ENCODE measurements at regions not wholly inside any gene's neighbourhood (a gene's known extent, or its start where the extent isn't known, plus 50 kb on each side); places are given as distances from the start of the nearest gene placed in this dataset.

DNA sequence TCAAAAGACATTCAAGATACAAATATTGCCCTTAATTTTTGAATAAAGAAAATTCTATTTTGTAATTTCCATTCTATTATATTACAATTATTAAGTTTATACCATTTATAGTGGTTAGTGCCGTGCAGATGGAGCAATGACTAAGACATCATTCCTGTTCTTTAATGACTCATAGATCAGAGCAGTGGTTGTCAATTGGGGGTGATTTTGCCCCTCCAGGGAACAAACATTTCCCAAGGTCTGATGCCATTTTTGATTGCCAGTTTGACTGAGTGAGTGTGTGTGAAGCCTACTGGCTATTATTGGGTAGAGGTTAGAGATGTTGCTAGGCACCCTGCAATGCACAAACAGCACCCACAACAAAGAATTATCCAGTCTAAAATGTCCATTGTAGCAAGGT lies 97.9 kb upstream of the DDIT4L start:
- TF ChIP-seq, protein P1, sequence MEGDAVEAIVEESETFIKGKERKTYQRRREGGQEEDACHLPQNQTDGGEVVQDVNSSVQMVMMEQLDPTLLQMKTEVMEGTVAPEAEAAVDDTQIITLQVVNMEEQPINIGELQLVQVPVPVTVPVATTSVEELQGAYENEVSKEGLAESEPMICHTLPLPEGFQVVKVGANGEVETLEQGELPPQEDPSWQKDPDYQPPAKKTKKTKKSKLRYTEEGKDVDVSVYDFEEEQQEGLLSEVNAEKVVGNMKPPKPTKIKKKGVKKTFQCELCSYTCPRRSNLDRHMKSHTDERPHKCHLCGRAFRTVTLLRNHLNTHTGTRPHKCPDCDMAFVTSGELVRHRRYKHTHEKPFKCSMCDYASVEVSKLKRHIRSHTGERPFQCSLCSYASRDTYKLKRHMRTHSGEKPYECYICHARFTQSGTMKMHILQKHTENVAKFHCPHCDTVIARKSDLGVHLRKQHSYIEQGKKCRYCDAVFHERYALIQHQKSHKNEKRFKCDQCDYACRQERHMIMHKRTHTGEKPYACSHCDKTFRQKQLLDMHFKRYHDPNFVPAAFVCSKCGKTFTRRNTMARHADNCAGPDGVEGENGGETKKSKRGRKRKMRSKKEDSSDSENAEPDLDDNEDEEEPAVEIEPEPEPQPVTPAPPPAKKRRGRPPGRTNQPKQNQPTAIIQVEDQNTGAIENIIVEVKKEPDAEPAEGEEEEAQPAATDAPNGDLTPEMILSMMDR (IDR thresholded peaks at IDR 0.05): no peak
- TF ChIP-seq POLR2A (IDR thresholded peaks at IDR 0.05): no peak

Data from lower leg skin (tissue), 3 donors.